Tongue (tissue), 1 donor: ENCODE measurements at regions not wholly inside any gene's neighbourhood (a gene's known extent, or its start where the extent isn't known, plus 50 kb on each side); places are given as distances from the start of the nearest gene placed in this dataset.
"Not testable (repeated sequence)": the region's sequence is repeated elsewhere in the genome, so short reads cannot be mapped to it uniquely, and the experiment has no call there.

Source experiments
- DNase-seq: peaks from one replicate; pipeline ENCODE4 v3.0.0-alpha.2; 2015

DNA sequence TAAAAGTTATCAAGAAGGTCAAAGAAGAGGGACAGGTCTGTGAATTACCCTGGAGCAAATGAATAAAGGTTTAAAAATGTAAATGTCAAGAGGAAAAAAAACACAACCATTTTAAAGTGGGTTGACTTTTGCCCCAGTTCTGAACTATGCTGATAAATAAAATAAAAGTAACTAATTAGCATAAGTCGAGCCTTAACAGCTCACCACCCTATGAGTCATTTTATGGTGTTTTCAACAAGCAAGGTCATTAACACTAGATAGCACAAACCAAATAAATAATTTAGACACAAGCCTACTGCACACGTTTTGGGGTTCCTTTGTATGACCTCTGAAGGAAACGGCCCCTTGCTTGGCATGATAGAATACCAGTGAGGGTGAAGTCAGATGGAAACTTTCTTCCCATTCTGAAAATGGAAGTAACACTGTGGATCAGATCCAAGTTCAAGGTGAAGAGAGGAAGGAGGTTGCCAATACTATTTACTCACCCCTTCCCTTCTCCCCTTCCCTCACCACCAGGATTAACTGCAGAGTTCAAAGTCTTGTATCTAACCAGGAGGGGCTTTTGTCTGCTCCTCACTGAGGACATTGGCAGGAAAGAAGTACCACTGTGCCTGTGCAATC lies 380.0 kb upstream of the ACVR2A start:
- DNase-seq = no peak

DNA sequence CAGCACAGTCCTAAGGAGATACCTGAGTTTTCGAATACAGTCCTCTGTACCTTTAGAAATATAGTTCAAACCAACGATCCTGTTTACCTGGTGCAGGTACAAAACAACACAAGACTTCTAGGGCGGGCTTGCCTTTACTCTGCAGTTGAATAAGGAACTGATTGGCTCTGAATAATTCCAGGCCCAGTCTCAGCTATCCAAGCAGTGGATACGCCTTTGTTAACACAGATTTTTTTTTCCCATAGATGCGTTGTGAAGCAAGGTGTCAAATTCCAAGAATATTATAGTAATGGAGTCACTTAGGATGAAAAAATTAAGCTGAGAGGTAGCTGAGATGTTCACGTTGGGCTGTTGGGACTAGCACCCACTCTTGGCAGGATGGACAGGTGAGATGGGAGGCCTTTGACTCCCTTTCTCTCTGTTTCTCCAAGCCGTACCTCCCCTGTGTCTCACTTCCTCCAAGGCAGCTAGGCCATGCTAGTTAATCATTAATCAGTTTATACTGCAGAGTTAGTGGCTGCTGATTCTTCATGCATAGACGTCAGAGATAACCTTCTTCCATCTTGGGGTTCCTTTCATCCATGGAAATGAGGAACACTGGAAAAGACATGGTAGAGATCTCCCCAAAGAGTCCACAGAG lies 380.8 kb upstream of the ACVR2A start:
- no peak for DNase-seq

DNA sequence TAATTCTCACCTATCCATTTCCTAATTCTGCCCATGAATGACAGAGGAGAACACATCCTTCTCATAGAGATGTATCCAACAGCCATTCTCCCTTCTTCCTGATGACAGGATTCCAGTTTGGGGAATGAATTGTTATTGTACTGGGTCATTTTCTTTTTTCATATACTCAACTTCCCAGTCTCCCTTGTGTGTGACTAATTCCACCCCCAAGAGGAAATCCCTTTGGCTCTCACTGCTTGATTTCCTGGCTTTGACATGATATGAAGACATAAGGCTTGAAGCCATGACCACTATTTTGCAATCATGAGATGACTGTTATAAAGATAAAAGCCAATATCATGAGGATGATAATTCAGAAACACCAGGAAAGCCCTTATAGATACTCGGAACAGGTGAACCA lies 384.7 kb upstream of the ACVR2A start:
- DNase-seq = no peak

DNA sequence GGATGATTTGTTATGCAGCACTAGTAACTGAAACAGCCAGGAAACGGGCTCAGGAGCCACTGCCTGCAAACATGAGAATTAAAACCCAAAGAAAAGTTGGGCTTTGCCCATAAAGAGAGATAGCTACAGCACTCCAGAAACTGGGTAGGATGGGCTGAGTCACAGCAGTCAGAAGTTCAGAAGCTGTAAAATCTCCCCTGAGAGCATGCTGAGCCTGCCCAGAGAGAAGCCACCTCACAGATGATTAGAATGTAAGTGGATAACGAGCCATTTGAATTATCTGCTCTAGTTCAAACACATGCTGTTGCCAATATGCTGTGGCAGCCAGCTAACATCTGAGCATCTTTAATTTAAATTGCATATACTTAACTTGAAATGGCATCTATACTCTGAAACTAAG lies 388.1 kb upstream of the ACVR2A start:
- DNase-seq = no peak

DNA sequence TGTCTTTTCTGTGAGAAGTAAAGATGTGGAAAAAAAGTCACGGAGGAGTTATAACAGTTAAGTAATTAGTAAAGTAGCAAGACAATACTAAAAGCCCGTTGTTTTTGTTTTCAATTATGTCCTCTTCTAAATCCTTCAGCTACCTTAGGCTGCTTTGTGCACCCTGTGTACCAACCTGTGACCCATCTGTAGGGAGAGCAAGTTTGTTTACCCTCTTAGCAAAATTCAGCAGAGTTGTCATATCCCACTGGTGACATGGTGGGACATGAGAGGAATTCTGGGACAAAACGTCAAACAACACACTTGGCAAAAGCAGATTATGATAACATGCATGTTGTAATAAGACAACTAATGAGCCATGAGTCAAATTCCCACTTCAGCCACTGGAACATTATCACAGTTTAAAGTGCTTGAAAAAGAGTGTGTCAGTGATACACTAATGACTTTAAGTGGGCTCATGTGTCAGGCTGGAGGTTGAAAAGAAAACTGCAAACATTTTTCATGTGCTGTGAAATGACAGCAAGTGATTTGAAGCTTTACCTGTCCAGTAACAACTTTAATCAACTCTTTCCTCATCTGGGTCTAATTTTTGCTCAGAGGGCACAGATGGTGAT lies 392.8 kb upstream of the ACVR2A start:
- DNase-seq = no peak

DNA sequence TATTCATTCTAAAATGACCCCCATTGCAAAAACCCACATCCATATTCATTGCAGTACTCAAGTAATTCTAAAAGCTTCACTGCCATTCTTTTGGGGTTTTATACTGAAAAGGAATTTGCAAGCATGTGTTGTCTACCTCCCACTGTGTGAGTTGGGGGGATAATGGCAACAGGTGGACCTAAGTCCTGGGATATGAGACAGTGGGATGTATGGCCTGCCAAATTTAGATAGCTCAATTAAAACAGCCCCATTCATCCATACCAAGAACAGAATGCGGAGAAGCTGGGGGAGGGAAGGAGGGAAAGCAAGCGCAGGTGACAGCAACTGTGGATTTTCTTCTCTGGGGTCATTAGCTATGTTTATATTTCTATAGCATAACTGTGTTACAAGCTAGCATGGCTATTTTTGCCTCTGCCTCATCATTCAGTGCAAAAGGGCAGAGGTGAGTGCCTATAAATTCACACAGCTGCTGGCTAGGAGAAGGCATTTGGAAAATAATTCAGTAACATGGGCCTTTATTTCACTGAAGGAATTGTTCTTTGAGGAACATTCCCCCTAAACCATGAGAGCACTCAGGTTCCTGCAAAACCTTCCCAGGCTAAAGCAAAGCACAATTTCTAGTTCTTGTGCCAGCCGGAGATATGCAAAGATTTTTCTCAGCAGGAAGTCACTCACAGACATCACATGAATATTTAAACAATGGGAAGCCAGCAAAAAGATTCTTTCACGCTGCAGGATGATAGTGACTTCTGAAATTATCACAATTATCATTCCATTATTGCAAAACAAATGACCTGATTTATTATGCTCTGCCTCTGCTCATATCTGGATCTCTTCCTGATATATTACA lies 393.9 kb upstream of the ACVR2A start:
- DNase-seq = peak; percentile 71

DNA sequence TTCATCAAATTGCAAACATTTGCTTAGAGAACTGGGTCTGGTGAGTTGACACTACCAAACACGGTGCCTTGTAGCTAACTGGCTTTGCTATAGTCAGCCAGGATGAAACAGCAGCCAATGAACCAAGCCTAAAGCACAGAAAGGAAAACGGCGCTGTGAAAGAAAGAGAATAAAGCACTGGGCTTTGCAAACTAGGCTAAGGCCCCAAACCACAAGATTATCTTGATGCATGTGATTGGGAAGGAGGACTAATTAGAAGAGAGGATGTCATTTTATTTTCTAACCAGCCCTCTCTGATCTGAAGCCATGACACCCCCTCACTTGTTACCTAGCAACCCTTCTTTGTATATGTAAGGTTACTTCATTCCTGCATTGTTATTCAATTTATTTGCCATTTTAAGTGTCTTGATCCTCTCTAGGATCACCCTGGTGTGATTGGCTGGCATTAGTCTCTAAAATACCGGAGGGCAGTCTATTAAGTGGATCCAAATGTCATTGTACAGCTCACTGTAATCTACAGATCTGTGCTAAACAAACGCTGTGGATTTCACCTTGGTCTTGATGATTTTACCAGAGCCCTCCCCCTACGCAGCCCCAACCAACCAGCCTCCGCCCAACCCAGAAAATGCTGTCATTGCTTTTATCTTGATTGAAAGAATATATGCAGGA lies 395.4 kb upstream of the ACVR2A start:
- peak; percentile 46 for DNase-seq

DNA sequence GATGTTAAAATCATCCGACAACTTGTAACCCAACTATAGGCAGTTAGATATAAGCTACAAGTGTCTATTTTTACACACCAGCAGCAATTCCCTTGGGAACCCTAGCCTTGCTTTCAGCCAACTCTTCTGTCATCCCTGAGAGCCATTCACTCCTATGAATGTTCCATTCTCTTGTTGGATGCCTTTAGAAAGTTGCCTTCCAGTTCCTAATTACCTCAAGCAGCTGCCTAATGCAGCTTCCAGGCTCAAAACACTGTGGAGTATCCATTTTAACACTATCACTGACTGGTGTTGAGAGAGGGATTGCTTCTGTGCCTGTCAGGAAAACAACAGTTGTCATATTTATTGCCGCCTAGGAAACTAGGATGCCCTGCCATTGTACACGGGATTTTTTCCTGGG lies 402.0 kb upstream of the ACVR2A start:
- peak; percentile 94 for DNase-seq

DNA sequence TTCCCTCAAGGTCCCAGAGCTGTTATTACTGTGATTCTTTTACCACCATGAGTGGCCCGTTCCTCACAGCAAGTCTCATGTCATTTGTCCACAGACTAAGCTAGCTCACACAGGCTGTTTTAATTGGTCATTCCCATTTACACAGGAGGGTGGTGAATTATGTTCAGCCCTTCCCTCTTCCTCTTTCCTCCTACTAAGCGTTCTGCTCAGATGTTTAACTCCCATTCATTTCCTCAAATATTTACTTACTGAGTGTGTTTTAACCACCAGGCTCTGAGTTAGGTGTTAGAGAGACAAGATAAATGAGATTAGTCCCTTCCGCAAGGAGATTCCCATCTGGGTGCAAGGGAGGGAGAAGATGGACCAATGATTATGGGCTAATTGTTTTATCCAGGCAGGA lies 403.6 kb upstream of the ACVR2A start:
- no peak for DNase-seq

DNA sequence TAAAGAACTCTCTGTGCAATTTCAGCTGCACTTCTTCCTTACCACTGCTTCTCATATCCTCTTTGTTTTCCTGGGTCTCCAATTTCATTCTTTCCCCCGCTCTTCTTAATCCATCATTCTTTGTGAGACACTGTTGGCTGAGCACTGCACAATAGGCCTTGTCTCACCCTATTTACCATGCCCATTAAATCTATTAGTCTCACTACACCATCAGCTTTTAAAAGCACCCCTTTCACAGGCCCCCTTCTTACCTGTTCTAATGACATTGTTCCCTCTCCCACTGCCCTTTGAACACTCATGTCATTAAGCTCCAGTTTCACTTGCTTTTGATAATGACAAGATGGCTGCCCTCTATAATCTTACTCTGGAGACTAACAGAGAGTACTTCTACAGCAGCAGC lies 404.1 kb upstream of the ACVR2A start:
- DNase-seq = no peak

DNA sequence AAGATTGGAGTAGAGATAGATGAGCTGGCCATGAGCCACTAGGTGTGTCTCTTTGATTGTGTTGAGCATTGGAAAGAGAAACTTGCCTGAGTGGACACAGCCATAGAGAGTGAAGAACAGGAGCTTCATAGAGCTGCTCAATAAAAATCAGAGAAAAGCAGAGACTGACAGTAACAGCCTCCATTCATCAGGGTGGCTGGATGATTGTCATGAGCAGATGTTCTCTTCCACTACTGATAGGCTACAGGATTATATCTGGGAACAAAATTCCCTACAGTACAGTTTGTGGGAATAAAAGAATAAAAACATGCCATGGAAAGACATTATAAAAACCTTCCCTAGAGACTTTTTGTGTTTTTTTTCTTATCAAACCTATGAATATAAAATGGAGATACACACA lies 404.8 kb upstream of the ACVR2A start:
- DNase-seq = peak; percentile 73

DNA sequence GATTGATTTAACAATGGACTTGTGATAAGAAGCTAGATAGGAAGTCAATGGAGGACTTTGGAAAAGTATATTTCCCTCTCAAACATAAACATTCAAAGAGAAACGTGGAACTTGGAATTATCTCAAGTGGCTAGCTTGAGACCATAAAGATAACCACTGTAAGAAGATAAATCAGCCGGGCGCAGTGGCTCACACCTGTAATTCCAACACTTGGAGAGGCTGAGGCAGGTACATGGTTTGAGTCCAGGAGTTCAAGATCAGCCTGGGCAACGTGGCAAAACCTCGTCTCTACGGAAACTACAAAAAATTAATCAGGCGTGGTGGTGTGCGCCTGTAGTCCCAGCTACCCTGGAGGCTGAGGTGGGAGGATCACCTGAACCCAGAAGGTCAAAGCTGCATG lies 405.9 kb upstream of the ACVR2A start:
- no peak for DNase-seq

DNA sequence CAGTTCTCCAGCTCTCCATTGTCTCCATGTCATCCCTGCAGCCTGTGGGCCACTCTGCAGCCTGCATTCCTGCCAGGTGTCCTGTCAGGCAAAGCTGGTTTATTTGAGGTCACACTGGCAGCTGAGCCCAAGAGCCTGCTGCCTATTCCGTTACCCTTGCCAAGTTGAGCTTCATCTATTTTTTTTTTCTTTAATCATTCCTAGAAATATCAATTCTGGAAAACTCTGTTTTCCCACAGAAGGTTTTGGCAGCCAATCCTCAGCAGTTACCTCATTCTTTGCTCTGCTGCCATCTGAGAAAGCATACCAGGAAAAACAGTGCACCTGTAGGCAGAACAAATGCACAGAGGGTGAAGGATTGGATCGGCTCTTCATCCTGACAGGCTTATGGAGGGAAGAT lies 411.0 kb upstream of the ACVR2A start:
- DNase-seq = peak; percentile 39

DNA sequence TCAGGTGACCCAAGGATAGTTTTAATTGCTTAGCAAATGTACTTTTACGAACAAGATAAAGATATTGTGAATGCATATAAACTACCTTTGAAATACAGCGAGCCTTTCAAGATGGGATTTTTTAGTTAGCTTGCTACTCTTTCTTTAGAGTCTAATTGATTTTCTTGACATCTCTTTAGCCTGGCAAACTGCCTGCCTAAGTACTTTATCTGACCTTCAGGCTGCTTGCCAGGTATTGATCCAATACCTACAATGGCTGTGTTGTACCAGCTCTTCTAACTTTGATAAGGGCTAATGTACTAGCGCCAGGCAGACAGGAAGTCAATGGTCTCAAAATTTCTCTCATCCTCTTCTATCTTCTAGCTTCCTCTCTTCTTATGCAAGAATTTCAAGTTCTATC lies 414.4 kb upstream of the ACVR2A start:
- no peak for DNase-seq

DNA sequence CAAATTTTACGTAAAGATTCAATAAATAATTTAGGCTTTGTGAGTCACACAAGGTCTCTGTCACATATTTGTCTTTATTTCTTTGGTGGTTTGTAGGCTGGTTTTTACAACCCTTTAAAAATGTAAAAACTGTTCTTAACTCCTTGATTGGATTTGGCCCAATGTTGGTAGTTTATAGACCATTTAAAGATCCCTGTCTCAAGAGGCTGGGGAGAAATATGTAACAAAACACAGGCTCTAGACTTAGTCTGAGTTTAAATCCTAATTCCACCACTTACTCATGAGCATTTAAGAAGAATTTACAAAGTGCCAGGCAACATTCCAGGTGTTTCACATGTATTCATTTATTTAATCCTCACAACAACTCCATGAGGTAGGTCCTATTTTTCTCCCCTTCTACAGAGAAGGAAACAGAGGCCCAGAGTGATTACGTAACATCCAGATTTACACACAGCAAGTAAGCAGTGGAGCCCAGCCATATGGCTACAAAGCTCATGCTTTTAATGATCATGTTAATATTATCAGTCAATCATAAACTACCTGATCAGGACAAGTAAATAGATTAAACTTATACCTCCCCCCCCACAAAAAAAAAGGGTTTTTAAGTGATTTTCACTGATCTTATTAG lies 416.6 kb upstream of the ACVR2A start:
- no peak for DNase-seq

DNA sequence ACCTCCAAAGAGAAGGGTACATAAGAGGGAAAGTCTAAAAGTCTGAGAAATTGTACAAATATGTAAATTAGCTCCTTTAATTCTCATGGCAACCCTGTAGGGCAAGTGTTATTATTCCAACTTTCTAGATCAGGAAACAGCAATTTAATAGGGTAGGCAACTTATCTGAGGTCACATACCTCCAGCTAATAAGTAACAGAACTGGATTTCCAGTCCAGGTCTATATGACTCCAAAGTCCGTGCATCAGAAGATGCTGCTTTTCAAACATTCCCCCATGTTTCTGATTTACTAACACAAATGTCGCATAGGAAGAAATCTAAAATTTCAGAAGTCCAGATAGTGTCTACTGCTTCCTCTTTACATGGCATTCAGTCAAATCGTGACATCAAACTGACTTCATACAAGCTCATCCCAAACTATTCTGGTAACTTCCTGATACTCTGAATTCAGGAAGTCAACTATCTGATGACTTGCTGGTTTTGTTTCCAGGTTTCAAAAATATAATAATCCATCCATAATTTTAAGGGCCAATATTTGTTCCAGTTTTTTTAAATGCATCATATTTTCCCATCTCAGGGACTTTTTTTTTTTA lies 419.3 kb upstream of the ACVR2A start:
- DNase-seq = no peak

DNA sequence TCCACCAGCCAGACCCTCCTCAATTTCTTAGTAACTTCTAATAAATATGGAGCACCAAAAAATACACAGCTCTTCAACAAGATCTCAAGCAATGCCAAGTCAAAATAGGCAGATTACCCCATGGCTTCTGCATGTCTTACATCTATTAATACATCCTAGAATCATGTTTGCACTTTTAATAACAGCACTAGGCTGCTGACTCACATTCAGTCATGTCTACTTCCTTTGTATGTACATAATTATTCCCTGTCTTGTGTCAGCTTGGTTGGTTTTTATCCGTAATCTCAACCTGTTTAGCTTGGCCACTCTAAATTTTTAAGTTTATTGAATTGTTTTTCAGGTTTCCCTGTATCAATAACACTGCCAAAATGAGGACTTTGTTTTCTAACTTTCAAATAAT lies 420.1 kb upstream of the ACVR2A start:
- DNase-seq = no peak

DNA sequence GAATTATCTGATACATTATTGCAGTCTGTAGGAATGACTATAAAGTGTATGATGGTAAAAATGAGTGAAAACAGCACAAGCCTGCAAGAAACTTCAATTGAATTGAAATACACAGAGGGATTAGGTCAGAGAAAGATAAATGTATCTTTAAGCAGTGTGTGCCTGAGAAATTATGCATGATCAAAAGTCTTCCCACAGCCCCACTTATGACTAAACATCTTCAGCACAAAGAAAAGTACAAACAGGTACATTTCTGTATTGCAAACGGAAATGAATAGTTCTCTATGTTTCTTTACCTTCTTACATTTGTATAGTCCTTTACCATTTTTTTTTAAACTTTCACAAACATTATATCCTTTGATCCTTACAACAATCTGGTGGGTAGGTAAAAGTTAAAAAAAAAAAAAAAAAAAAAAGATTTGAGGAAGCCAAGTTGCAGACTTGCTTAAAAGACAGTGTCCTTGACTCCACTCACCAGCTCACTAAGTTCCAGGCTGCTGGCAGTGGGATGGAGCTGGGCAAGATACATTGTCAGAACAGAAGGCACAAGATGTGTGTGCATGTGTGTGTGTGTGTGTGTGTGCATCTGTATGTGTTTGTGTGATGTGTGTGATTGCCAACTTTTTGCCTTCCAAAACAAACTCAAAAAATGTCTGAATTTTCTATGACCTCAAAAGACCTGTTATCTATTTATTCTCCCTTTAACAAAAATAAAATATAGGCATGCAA lies 423.7 kb upstream of the ACVR2A start:
- no peak for DNase-seq

DNA sequence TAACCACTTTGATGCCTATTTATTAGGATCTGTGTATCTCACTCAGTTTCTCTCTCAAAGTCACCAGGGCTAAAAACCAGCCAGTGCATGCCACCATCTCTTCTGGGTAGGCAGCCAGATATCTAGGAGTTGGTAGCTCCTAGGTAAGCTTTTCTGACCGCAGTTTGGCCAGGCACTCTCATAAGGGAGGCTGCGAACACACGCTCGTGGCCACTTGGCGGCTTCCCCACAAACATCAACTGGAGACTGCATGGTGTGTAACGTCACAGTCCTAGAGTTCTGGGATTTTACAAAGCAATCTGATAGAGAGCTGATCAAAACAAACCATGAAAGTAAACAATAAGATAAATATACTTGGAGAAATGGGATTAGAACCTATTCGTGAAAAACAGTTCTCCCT lies 424.3 kb upstream of the ACVR2A start:
- no peak for DNase-seq

DNA sequence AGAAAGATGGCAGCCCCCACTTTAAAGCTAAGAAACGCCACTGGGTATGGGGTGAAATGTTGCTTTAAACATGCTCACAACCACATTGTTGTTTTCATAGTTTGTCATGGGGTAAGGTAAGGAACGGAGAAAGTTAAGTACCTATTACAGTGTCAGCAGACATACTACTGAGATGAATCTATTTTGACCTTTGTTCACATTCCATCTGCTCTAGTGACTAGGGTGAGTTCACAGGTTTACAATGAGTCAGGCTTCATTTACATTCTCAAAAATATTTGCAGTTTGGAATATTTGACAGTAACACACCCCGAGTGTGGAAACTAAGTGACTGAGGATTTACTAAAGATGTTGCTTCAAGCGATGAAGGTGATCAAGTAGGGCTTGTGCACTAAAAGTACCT lies 428.7 kb upstream of the ACVR2A start:
- DNase-seq = no peak

DNA sequence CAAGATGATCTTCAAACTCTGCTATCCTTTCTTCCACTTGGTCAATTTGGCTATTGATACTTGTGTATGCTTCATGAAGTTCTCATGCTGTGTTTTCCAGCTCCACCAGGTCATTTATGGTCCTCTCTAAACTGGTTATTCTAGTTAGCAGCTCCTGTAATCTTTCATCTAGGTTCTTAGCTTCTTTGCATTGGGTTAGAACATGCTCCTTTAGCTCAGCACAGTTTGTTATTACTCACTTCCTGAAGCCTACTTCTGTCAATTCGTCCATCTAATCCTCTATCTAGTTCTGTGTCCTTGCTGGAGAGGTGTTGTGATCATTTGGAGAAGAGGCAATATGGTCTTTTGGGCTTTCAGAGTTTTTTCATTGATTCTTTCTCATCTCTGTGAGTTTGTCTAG lies 430.2 kb upstream of the ACVR2A start:
- not testable (repeated sequence) for DNase-seq
